K562 (cell line): ENCODE measurements at regions not wholly inside any gene's neighbourhood (a gene's known extent, or its start where the extent isn't known, plus 50 kb on each side); places are given as distances from the start of the nearest gene placed in this dataset.

Experiments used
- ATF3 ChIP-seq, 2 experiments: fragments of 450-650 bp in 1 of 2; sonication (generic) in 1 of 2; formaldehyde crosslinking in 1 of 2; IDR thresholded peaks in 1 of 2; conservative IDR thresholded peaks in 1 of 2; 2 replicates each; pipeline versions ENCODE4 v1.6.1 to v1.8.1; 2016 to 2023; ENCODE audit warnings: mild to moderate bottlenecking in 2 of 2, moderate library complexity in 2 of 2, inconsistent platforms in 1 of 2, missing genetic modification reagents in 1 of 2
- FUS ChIP-seq: fragments of 200-400 bp; formaldehyde crosslinking; optimal IDR thresholded peaks from 2 replicates; pipeline ENCODE3; 2017; ENCODE audit warnings: low read depth, low read length
- REST ChIP-seq, 2 experiments: fragments of 450-650 bp; formaldehyde crosslinking in 1 of 2; IDR thresholded peaks; 2 replicates each; pipeline versions ENCODE4 v1.4.0 to v1.6.1; 2014 to 2020; ENCODE audit warnings: mild to moderate bottlenecking in 2 of 2, borderline replicate concordance in 1 of 2, low read depth in 1 of 2

DNA sequence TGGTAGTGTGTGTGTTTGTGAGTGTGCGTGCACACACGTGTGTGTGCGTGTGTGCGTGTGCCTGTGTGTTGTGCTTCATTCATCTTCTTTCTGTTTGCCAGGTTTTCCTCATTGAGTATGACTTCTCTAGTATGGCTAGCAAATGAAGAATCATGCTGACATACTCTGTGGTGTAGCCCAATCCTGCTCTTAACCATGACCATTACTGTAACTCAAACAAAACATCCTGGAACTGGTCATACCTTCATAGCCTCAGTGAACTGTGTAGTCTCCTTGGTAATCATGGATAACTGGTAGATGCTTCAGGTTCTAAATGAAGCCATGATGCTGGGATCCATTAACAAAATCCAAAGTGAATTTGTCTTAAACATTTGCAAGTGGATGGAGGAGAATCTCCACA lies 1117.7 kb downstream of the BCL11B start (continued):
- TF ChIP-seq FUS (no peak), REST (IDR thresholded peaks at IDR 0.05; ENCODE audit: borderline replicate concordance) (no peak), REST (CRISPR knock-in tag; IDR thresholded peaks at IDR 0.05; ENCODE audit: low read depth) (no peak), ATF3 (IDR thresholded peaks at IDR 0.05) (no peak), ATF3 (CRISPR knock-in tag; conservative IDR thresholded peaks at IDR 0.05) (no peak)
